DMS79 treated with DMSO at 0.1 percent for 48 hours (cell line): ENCODE measurements at regions not wholly inside any gene's neighbourhood (a gene's known extent, or its start where the extent isn't known, plus 50 kb on each side); places are given as distances from the start of the nearest gene placed in this dataset.
"Not testable (repeated sequence)": the region's sequence is repeated elsewhere in the genome, so short reads cannot be mapped to it uniquely, and the experiment has no call there.

Experiments used
- DNase-seq: peaks from one replicate; lab custom pipeline; 2025; lab: John Stamatoyannopoulos, UW

DNA sequence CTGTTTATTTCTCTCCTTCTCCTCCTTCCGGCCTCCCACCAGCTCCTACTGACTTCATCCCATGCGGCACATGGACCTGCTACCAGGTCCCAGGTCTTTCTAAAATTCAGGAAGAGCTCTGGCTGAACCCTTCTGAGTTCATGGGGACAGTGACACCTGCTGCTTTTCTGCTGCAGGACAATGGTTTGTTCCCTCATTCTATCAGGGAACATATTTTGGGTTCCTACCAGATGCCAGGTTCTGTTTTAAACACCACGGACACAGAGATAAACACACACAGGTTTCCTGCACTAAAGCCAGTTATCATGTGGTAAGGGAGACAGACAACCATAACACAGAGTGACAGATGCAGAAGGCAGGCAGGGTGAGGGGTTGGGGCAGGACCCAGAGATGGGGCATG lies 114.0 kb upstream of the RAB4A start:
- no peak for DNase-seq

DNA sequence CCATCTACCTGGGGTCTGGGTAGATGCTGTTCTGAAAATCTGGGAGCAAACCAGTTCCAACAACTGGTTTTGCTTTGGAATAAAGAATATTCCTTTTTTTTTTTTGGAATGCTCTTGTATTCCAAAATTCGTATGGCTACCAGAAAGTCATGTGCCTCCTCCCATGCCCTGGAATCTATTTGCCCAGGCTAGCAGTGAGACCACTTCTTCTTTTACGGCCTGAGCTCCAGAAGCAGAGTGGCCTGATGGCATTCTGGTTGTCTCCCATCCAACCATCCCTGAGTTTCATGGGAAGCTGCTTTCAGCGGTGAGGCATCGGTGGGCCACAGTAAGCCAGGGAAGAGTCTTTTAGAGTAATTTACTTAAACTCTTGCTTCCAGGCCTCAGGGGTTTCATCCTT lies 113.4 kb upstream of the RAB4A start:
- no peak for DNase-seq

DNA sequence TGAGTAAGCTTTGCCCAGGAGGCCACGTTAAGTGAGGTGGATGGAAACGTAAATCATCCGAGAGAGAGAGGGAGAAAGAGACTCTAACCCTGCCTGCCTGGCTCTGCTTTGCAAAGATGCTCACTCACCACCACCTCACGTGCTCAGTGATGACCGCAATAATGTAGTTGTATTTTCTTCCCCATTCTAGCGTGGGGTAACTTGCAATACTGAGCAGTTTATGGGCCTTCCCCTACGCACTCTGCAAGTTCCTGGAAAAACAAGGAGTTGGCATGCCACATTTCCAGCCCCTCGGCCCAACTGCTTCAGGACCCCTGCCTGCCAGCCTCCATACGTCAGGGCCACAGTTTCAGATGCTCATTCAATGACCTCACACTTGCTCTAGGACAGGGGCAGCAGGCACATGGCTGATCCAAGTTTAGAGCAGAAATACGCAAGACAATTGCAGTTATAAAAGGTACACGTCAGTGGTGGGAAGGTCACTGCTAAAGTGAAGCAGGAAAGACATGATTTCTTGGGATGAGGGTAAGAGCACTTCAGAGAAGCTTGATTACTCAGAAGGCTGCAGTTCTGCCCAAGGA lies 112.5 kb upstream of the RAB4A start:
- DNase-seq = no peak

DNA sequence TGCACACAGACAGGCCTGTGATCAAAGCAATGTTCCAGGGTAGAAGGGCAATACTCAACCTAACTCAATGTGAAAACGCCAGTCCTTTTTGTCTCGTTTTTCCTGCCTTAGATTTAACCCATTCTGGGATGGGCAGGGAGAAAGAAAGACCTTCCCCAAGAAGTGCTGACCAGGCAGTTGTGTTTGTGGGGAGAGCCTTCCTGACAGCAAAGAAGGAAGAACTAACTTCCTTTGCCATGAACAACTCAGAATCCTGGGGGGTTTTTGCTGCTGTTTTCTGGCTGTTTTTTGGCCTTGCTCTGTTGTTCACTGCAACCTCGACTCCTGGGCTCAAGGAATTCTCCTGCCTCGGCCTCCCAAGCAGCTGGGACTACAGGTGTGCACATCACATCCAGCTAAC lies 112.0 kb upstream of the RAB4A start:
- DNase-seq = no peak

DNA sequence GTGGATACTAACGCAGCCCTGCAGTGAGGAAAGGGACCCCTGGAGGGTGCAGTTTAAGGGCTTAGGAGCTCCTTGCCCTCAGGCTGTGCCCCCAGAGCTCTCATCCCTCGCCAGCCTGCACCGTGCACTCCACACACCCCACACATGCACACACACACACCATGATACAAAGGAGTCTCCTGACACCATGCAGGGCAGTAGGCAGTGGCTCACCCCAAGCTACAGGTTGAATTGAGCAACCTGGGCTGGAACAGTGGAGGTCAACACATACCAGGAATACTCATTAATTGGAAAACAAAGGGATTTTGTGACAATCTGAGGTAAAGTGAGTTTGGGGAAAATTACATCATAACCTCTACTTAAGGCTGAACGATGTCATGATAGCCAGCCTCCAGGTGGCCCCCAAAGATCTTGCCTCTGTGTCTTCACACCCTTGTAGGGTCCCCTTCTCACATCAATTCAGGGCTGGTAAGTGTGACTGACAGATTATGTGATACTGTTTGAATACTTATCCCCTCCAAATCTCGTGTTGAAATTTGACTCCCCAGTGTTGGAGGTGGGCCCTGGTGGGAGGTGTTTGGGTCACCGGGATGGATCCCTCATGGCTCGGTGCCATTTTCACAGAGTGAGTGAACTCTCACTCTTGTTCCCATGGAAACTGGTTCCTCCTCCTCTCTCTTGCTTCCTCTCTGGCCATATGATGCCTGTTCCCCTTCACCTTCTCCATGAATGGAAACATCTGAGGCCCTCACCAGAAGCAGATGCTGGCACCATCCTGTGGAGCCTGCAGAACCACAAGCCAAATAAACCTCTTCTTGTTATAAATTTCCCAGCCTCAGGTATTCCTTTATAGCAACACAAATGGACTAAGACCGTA lies 111.0 kb upstream of the RAB4A start:
- peak; percentile 61 for DNase-seq

DNA sequence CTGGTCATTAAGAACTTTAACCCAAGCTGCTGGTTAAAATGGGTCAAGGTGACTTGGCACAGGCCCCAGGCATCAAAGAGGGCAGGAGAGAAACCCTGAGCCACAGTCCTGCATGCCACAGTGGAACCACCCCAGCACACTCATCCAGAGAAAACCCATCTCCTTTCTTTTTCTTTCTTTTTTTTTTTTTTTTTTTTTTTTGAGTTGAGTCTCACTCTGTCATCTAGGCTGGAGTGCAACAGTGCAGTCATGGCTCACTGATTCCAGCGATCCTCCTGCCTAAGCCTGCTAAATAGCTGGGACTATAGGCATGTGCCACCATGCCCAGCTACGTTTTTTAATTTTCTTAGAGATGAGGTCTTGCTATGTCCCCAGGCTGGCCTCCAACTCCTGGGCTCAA lies 109.2 kb upstream of the RAB4A start:
- peak; percentile 27 for DNase-seq

DNA sequence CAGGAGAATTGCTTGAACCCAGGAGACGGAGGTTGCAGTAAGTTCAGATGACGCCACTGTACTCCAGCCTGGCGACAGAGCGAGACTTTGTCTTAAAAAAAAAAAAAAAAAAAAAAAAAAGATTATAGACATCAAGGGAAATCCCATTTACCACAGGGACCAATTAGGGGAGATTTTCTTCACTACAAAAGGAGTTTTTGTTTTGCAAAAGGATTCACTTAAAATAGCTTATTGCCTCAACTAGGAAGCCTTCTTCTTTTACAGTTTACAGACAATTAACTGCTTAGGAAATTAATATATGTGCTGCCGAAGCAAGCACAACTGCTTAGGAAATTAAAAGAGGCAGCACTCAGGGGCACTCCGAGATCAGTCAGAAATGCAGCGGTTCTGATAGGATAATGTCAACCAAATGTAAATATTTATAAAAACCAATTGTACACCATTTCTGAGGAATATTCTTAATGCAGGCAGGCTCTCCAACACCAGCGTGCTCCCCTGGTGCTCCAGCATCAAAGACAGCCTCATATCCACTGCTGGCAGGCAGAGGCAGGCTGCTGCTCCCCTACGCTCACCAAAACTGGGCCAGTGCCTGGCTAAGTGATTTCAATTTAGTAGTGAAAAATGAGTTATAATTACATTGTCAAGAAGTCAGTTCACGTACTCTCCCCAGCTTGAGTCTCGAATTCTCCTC lies 107.9 kb upstream of the RAB4A start:
- DNase-seq = no peak

DNA sequence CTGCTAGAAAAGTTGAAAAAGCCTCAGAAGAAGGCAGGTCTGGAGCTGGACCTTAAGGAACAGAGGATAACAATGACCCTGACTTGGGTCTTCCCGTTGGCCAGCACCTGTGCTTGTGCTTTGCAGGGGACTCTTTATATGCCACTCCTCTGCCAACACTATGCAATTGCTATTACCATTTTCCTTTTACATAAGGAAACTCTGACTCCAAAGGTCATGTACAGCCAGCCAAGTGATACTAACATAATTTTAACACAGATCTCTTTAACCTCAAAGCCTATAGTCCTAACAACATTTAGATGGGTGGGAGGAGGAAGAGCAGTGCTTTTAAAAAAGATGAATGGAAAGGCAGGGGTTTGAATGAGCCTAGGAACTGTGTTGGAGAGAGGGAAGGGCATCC lies 106.6 kb upstream of the RAB4A start:
- no peak for DNase-seq

DNA sequence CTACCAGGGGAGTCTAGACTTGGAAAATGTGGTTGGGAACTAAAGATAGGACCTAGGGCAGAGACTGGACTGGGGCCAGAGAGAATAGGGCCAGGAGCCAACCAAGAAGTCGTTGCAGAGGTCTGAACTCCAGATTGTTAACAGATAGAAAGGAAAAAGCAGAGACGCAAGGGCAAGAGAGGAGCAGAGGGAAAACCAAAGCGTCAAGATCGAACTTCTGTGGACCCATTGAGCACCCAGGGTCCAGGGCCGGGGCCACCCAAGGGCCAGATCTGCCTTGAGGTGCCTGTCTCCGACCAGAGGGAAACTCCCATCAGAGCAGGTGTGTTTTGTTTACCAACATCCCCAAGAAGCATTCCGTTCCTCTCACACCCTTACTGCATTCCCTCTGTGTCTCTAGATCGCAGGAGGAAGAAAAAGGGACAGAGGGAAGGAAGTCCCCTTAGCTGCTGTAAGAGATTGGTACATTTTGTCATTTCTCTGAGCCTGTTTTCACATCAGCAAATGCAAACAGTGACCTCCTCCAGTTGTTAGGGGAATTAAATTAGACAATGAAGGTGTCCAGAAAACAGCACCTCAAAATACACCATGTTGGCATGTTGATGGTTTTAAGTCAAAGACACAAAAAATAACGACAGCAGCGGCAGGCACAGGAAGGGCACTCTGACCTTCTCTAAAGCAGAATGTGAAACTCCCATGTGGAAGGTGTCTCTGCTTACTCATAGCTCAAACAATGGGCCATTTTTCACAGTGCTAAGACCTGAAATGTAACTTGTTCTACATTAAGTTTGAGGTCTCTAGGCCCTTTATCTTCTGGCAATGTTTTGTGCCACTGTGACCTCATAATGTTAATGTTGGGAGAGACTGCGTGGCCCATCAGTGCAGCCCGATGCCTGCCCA lies 105.8 kb upstream of the RAB4A start:
- DNase-seq = no peak

DNA sequence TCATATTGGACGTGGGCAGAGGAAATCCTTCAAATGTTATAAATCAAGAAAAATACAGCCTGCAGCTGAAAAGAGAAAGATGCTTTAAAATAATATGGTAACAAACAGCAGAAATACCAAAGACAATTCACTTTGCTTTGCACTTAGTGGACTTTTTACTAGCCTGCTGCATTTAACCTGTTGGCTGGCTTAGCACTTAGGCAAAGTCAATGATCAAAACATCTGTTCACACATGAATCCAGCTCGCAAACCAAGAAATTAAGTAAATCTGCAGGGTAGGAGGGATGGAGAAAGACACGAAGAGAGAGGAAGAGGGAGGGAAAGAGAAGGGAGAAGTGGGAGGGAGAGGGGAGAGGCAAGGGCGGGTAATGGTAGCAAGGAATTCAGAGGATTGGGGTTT lies 103.6 kb upstream of the RAB4A start:
- no peak for DNase-seq

DNA sequence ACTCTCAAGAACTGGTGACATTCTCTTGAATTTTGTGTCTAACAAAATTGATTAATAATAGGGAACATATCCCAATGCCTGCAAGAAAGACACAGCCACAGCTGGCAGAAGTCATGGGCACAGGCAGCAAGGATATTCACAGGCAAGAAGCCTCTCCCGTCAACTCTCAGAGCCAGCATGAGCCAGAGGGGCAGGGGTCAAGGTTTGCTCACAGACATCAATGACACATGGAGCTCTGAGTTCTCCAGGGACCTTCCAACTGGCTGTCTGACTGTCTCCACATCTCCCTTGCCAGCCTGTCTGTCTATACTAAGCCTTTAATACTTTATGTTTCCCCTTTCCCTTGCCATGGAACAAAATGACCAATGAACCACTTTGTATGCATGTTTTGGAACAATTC lies 101.5 kb upstream of the RAB4A start:
- no peak for DNase-seq

DNA sequence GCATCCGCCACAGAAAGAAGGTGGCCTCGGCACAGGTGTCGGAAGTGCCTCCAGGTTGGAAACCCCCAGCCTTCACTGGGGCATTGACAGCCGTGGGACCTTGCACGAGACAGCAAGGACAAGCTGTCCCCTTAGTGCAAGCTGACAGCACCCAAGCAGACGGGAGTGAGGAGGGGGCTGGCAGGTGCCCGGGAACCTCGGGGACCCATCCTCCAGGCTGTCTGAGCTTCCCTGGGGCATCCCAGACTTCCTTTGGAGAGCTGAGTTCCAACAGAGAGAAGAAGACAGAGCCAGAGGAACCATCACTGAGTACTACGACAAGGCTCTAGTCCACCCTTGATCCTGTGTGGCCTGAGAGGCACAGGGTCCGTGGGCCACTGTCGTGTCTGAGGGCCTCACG lies 100.6 kb upstream of the RAB4A start:
- no peak for DNase-seq

DNA sequence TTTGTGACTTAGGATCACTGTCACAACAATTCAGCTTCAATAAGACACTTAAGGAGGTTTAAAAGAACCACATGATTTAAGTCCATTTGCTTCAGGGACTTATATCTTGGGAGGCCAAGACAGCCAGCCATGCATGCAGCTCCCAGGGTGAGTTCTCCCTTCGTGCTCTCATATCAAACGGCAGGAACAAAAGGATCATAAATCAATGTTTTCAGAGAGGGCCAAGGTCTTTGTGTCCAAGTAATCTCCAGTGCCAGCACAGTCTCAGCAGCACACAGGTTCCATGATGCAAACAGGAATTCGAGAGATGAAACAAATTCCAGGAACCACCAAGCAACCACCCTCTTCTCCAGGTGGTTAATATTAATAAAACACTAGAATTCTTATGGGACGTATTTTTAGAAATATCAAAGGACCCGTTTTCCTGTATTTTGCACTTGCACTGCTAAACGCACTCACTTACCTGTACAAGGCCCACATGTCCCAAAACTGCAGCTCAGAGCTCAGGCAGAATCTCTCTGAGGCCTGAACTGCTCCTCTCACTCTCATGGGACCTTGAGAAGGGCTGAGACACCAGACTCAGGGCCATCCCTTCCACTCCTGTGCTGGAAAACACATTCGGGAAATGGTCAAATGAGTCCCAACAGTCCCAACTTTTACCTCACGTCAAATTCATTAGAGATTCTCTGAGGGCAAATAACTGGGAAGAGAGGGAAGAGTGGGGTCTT lies 100.0 kb upstream of the RAB4A start:
- DNase-seq = peak; percentile 63

DNA sequence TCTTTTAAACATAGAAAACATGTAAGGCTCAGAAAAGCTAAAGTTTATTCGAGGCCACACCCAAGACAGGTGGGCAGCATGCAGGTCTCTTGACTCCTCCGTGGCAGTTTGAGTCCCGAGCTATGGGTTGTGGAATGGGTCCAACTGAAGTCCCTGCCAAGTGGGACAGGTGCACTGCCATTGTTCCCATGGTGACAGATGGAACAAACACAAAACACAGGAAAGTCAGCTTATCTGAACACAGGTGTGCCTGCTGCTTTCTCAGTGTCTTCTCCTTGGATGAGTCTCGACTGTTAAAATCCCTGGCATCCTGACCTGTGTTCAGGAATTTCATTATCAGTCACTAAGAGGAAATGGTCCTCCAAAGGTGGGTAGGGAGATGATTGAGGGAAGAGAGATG lies 99.0 kb upstream of the RAB4A start:
- DNase-seq = peak; percentile 91

DNA sequence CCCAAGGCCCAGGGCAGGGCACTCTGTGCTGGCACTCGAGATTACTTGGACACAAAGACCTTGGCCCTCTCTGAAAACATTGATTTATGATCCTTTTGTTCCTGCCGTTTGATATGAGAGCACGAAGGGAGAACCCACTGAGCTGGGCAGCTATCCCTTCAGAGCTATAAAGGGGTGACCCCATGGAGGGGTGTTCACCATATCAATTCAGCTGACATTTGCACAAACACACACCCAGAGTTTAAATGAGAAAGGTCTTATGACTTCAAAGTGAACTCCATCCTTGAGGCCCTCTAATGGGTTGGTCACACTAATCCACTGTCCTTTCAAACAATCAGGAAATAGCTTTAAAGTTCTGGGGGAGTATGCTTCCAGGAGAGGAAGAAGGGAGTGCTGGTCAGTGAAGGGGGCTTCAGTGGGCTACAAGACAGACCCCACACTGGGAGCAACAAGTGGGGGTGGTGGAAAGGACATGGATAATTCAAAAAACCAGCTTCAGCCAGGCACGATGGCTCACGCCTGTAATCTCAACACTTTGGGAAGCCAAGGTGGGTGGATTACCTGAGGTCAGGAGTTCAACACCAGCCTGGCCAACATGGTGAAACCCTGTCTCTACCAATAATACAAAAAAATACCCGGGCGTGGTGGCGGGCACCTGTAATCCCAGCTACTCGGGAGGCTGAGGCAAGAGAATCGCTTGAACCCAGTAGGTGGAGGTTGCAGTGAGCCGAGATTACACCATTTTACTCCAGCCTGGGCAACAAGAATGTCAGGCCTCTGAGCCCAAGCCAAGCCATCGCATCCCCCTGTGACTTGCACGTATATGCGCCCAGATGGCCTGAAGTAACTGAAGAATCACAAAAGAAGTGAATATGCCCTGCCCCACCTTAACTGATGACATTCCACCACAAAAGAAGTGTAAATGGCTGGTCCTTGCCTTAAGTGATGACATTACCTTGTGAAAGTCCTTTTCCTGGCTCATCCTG lies 97.1 kb upstream of the RAB4A start:
- not testable (repeated sequence) for DNase-seq

DNA sequence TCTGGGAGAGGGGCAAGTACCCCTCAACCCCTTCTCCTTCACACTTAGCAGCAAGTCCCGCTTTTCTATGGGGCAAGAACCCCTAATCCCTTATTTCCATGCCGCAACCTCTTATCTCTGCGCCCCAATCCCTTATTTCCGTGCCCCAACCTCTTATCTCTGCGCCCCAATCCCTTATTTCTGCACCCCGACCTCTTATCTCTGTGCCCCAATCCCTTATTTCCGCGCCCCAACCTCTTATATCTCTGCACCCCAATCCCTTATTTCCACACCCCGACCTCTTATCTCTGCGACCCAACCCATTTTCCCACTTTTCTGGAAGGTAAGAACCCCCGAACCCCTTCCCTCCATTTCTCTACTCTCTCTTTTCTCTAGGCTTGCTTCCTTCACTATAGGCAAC lies 95.6 kb upstream of the RAB4A start:
- DNase-seq = not testable (repeated sequence)

DNA sequence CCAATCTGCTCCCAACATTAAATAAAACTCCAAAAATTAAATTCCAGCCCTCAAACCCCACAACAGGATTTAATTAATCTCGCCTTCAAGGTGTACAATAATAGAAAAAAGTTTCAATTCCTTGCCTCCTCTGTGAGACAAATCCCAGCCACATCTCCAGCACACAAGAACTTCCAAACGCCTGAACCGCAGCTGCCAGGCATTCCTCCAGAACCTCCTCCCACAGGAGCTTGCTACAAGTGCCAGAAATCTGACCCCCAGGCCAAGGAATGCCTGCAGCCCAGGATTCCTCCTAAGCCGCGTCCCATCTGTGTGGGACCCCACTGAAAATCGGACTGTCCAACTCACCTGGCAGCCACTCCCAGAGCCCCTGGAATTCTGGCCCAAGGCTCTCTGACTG lies 94.5 kb upstream of the RAB4A start:
- DNase-seq = not testable (repeated sequence)

DNA sequence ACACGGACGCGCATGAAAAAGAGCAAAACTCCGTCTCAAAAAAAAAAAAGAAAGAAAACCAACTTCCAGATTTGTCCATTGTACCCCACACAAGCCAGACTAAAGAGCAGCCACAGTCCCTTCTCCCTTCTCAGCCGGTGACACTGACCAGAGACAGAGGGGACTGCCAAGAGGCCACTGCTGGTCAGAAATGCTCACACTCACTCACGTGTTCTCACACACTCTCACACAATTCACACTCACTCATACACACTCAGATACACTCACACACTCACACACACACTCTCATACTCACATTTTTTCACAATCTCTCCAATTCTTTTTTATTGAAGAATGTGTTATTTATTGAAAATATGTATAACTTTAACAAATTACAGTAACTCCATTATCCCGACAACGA lies 90.8 kb upstream of the RAB4A start:
- no peak for DNase-seq

DNA sequence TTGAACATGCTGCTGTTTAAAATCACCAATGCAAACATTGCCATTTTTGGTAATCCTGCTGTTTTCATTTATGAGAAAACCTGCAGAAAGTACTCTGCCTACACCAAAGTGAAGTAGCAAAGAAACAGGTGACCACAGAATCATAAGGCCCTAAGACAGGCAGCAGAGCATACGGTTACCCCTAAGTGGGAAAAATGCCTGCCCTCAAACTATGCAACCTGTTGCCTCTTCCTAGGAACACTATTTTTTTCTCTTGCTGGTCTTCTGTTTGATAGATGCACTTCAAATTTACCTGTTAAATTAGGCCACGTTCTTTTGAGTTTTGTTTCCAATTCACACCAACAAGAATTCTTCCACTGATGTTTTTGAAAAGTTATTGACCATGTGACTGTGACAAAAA lies 89.5 kb upstream of the RAB4A start:
- no peak for DNase-seq

DNA sequence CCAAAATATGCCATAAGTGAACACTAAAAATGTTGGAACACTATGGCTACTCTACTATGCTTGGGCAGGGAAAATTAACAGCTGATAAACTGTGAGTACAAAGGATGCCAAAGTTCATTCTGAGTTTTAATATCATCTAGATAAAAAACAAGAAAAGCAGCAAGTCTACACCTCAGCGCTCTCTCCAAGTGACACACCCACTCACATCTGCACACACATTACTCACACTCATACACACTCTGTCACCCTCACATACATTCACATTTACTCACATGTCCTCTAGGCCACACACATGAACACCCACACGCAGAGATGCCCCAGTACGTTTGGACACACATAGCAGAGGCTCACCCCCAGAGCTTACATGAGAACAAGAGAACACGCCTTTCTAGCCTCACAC lies 87.3 kb upstream of the RAB4A start:
- DNase-seq = no peak
